OCI-LY3 (cell line): ENCODE measurements at regions not wholly inside any gene's neighbourhood (a gene's known extent, or its start where the extent isn't known, plus 50 kb on each side); places are given as distances from the start of the nearest gene placed in this dataset.

Experiments used
- EZH2phosphoT487 ChIP-seq: fragments of 200-600 bp; shearing (Covaris generic); IDR thresholded peaks from 2 replicates; pipeline ENCODE4 v1.6.1; 2018; ENCODE audit warnings: antibody characterized with exemption, mixed run types, low read depth
- TF ChIP-seq, protein P1 (sequence below): fragments of 200-600, 300-600 bp; sonication (generic); IDR thresholded peaks from 2 replicates; pipeline ENCODE4 v1.5.1; 2014; ENCODE audit warnings: antibody characterized with exemption, low read length, low read depth

GRCh38 chr10:123563994-123564393 lies 102.2 kb upstream of the GPR26 start:
- TF ChIP-seq, protein P1, sequence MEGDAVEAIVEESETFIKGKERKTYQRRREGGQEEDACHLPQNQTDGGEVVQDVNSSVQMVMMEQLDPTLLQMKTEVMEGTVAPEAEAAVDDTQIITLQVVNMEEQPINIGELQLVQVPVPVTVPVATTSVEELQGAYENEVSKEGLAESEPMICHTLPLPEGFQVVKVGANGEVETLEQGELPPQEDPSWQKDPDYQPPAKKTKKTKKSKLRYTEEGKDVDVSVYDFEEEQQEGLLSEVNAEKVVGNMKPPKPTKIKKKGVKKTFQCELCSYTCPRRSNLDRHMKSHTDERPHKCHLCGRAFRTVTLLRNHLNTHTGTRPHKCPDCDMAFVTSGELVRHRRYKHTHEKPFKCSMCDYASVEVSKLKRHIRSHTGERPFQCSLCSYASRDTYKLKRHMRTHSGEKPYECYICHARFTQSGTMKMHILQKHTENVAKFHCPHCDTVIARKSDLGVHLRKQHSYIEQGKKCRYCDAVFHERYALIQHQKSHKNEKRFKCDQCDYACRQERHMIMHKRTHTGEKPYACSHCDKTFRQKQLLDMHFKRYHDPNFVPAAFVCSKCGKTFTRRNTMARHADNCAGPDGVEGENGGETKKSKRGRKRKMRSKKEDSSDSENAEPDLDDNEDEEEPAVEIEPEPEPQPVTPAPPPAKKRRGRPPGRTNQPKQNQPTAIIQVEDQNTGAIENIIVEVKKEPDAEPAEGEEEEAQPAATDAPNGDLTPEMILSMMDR = no peak
- no peak for TF ChIP-seq EZH2phosphoT487
